HCT116 (cell line): ENCODE measurements at regions not wholly inside any gene's neighbourhood (a gene's known extent, or its start where the extent isn't known, plus 50 kb on each side); places are given as distances from the start of the nearest gene placed in this dataset.

Experiments used
- EZH2 ChIP-seq: fragments of 200-600 bp; sonication (generic); IDR thresholded peaks from 2 replicates; pipeline ENCODE4 v1.6.1; 2017; ENCODE audit warnings: antibody characterized with exemption, mixed run types
- ZFX ChIP-seq: fragments of 450-650 bp; IDR thresholded peaks from 2 replicates; pipeline ENCODE4 v1.6.1; 2017
- TF ChIP-seq, protein P1 (sequence below), 3 experiments: fragments of 200-600 bp in 1 of 3; sonication (generic) in 1 of 3; IDR thresholded peaks in 2 of 3; conservative IDR thresholded peaks in 1 of 3; 2 replicates each; pipeline ENCODE4 v1.5.1; 2012 to 2017; ENCODE audit warnings: low read depth in 2 of 3, low read length in 2 of 3, antibody characterized with exemption in 1 of 3, borderline replicate concordance in 1 of 3, control low read depth in 1 of 3, mild to moderate bottlenecking in 1 of 3, mixed read lengths in 1 of 3, mixed run types in 1 of 3, moderate library complexity in 1 of 3; ENCODE audit not compliant: insufficient read depth in 1 of 3
- TF ChIP-seq, protein P2 (sequence below): IDR thresholded peaks from 2 replicates; pipeline ENCODE4 v1.6.1; 2012; ENCODE audit warnings: low read depth

- TF ChIP-seq ZFX (no peak), EZH2 (no peak)
- TF ChIP-seq, protein P1, sequence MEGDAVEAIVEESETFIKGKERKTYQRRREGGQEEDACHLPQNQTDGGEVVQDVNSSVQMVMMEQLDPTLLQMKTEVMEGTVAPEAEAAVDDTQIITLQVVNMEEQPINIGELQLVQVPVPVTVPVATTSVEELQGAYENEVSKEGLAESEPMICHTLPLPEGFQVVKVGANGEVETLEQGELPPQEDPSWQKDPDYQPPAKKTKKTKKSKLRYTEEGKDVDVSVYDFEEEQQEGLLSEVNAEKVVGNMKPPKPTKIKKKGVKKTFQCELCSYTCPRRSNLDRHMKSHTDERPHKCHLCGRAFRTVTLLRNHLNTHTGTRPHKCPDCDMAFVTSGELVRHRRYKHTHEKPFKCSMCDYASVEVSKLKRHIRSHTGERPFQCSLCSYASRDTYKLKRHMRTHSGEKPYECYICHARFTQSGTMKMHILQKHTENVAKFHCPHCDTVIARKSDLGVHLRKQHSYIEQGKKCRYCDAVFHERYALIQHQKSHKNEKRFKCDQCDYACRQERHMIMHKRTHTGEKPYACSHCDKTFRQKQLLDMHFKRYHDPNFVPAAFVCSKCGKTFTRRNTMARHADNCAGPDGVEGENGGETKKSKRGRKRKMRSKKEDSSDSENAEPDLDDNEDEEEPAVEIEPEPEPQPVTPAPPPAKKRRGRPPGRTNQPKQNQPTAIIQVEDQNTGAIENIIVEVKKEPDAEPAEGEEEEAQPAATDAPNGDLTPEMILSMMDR (IDR thresholded peaks at IDR 0.05 in 2 of 3, conservative IDR thresholded peaks at IDR 0.05 in 1 of 3; ENCODE audit: borderline replicate concordance in 1 of 3, insufficient read depth in 1 of 3, low read depth in 2 of 3, low read length in 2 of 3), result no peak
- TF ChIP-seq, protein P2, sequence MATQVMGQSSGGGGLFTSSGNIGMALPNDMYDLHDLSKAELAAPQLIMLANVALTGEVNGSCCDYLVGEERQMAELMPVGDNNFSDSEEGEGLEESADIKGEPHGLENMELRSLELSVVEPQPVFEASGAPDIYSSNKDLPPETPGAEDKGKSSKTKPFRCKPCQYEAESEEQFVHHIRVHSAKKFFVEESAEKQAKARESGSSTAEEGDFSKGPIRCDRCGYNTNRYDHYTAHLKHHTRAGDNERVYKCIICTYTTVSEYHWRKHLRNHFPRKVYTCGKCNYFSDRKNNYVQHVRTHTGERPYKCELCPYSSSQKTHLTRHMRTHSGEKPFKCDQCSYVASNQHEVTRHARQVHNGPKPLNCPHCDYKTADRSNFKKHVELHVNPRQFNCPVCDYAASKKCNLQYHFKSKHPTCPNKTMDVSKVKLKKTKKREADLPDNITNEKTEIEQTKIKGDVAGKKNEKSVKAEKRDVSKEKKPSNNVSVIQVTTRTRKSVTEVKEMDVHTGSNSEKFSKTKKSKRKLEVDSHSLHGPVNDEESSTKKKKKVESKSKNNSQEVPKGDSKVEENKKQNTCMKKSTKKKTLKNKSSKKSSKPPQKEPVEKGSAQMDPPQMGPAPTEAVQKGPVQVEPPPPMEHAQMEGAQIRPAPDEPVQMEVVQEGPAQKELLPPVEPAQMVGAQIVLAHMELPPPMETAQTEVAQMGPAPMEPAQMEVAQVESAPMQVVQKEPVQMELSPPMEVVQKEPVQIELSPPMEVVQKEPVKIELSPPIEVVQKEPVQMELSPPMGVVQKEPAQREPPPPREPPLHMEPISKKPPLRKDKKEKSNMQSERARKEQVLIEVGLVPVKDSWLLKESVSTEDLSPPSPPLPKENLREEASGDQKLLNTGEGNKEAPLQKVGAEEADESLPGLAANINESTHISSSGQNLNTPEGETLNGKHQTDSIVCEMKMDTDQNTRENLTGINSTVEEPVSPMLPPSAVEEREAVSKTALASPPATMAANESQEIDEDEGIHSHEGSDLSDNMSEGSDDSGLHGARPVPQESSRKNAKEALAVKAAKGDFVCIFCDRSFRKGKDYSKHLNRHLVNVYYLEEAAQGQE, result no peak
Observed at GRCh38 chr13:50577806-50578205, 265.7 kb downstream of the DLEU7 start.
